GM19239 (cell line): ENCODE measurements at regions not wholly inside any gene's neighbourhood (a gene's known extent, or its start where the extent isn't known, plus 50 kb on each side); places are given as distances from the start of the nearest gene placed in this dataset.

Experiments used
- DNase-seq: peaks from one replicate; pipeline ENCODE4 v3.0.0; 2011; ENCODE audit warnings: low spot score; ENCODE audit not compliant: insufficient read length
- FAIRE-seq: peaks from 2 replicates; lab custom pipeline; 2011; peaks lifted over from hg19 to GRCh38; lab: Jason Lieb, UNC

GRCh38 chr10:113285305-113285704, 267.5 kb upstream of the HABP2 start:
- FAIRE-seq (no peak), DNase-seq (no peak)

DNA sequence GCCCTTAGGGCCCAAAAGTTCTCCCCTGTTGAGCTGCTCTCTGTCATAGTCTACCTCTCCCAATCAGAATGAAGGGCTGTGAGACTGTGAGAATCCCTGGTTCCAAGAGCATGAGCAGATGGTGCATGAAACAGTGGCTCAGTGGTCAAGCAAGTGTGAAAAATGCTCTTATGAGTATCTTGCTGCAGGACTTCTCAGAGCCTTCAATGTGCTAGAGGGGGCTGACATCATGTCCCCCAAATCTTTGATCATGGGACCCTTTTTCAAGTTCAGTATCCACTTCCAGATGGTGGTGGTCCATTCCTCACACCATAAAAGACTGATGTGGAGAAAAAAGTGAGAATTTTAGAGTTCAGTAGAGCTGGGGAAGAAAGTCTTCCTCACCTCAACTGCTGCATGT, 265.3 kb upstream of the HABP2 start:
- no peak for DNase-seq
- no peak for FAIRE-seq

DNA sequence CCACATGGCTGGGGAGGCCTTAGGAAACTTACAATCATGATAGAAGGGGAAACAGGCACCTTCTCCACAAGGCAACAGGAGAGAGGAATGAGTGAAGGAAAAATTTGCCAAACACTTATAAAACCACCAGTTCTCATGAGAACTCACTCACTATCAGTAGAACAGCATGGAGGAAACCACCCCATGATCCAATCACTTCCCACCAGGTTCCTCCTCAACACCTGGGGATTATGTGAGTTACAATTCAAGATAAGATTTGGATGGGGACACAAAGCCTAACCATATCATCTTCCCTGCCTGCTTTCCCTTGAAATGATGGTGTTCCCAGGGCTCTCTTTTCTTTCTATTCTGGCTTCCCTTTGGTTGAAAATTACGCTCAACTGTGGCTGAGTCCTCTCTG, 262.7 kb upstream of the HABP2 start:
- no peak for FAIRE-seq
- DNase-seq: no peak

GRCh38 chr10:113291413-113291812, 261.4 kb upstream of the HABP2 start:
- no peak for FAIRE-seq

DNA sequence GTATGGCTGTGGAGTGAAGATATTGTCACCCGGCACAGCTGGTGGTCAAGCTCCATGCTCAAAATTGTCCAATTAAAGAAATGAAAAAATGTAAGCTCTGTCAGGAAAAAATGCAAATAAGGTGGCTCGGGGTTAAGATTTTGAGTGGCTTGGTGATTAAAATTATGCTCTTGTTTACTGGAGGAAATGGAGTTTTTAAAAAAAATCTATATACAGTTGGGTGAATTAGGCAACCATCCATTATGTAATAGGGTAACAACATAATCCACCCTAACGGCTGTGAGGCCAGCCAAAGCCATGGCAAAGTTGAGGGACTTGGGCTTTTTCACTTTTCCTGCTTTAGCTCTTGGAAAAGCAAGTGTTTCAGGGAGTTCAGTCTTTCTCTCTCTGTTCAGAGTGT, 260.8 kb upstream of the HABP2 start:
- FAIRE-seq: no peak

More at GRCh38 chr10:113291413-113291812, 261.4 kb upstream of the HABP2 start:
- DNase-seq: no peak

GRCh38 chr10:113292743-113293142, 260.1 kb upstream of the HABP2 start:
- no peak for DNase-seq
- no peak for FAIRE-seq

More for the DNA sequence above, 260.8 kb upstream of the HABP2 start:
- DNase-seq: no peak

DNA sequence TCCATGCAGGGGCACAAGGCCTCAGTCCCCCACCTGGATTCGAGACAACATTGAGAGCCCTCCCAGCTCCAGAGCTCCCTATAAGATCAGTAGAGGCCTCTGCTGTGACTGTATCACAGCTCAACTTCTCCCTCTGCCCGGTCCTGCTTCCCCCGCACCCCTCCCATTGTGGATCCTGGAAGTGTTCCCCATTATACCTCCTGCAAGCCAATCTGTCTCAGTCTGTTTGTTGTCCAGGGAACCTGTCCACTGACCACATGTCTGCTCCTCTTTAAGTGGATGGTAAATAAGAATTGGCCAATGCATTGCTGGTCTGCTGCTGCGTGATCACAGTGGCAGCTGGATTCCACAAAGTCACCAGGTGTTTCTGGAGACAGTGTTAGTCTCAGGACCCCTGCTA, 259.7 kb upstream of the HABP2 start:
- FAIRE-seq: no peak
- no peak for DNase-seq

DNA sequence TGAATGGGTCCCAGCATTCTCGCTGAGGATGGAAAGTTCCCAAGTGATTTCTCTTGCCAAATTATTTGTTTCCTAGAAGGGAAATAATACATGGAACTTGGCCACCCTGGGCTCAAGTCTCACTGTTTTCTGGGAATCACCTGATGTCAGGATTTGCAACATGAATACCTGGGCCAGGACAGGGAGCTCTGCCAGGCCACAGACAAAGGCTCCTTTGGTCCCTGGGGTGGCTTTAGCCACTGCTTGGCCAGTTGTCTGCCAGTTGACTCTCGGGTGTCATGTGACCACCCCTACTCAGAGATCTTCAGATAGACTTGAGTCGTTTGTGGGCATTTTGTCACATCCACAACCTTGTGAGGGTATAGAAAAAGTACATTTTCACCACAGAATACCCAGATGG, 258.0 kb upstream of the HABP2 start:
- no peak for FAIRE-seq
- DNase-seq: no peak

DNA sequence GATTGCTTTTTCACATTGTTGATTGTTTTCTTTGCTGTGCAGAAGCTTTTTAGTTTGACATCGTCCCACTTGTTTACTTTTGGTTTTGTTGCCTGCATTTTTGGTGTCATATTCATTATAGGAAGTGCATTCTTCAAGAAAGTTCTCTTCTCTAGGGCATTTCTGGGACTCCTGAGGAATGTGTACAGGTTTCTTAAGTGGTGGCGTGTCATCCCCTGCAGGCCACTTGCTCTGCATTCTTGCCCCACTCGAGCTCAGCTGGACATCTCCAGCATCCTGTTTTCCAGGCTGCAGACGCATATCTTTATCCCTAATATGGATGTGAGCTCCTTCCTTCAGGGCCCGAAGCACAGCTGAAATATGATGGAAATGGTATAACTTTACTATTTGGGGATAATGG, 255.6 kb upstream of the HABP2 start:
- no peak for DNase-seq
- no peak for FAIRE-seq

GRCh38 chr10:113298616-113299015, 254.2 kb upstream of the HABP2 start:
- no peak for DNase-seq
- no peak for FAIRE-seq

- FAIRE-seq (no peak), DNase-seq (no peak)
Measured at GRCh38 chr10:113300201-113300600, 252.7 kb upstream of the HABP2 start.

- FAIRE-seq (peak; percentile 23), DNase-seq (no peak)
Measured at GRCh38 chr10:113300617-113301016, 252.2 kb upstream of the HABP2 start.

DNA sequence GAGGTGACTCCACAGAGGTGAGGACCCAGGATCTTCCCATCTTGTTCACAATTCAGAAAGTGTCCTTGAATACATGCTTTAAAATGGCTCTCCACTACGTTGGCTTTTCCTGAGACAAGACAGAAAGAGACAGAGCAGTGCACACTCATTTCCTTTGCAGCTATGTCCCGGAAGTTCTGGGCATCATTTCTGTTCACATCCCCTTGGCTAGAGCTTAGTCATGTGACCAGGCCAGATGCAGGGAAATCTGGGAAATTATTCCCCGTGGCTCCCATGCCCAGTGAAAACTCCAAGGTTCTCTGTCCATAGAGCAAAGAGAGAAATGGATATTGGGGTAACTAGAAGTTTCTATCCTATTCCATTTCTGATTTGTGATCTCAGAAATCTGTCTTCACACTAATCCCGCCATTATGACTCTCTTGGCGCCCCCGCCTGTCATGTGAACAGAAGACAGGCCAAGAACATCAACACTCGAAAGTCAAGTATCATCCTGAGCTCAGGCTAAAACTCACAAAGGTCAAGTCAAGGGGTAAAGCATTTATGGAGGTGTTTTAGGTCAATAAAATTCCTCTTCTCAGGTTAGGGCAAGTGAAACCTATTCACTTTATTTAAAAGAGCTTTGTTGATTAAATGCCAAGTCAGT, 251.4 kb upstream of the HABP2 start:
- FAIRE-seq (no peak), DNase-seq (no peak)

- no peak for FAIRE-seq
- DNase-seq: no peak
Measured at GRCh38 chr10:113302062-113302461, 250.8 kb upstream of the HABP2 start.

DNA sequence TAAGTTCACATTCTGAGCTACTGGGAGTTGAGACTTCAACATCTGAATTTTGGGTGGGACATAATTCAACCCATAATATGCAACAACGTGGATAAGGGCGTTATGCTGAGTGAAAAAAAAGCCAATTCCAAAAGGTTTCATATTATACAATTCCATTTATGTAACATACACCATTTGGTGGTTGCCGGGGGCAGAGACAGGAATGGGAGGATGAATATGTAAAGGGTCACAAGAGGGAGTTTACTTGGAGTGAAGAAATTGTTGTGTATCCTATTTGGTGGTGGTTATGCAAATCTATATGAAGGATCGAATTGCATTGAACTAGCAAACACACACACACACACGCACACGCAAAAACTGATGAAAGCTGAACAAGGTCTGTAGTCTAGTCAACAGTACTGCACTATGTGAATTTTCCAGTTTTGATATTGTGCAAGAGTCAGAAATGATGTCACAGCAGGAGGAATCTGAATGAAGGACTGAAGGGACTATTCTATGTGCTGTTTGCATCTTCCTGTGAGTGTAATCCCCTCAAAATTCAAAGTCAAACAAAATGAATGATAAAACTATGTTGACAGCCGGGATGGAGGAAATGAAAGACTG, 249.2 kb upstream of the HABP2 start:
- DNase-seq: no peak
- FAIRE-seq: no peak

DNA sequence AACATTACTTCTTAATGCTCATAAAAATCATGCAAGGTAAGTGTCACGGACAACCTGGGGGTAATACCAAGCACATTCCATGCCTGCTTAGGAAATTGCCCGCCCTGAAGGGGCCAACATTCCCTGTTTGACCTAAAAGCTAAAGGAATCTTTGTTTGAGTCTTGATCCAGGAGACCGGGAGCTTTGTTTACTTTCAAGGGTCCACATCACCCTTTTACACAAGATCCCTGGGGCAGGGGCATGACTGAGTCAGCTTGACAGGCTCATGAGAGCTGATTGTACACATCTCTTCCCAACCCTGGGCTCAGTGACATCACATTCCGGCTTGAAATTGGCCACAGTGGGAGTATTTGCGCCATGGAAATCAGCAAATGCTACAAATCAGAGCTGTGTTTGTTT, 248.1 kb upstream of the HABP2 start:
- FAIRE-seq: no peak
- no peak for DNase-seq

GRCh38 chr10:113305871-113306270, 247.0 kb upstream of the HABP2 start:
- DNase-seq: no peak
- FAIRE-seq: no peak

- DNase-seq (no peak), FAIRE-seq (no peak)
Measured at GRCh38 chr10:113309791-113310190, 243.1 kb upstream of the HABP2 start.

- no peak for FAIRE-seq
- DNase-seq: no peak
Measured at GRCh38 chr10:113310347-113310746, 242.5 kb upstream of the HABP2 start.

- DNase-seq (no peak), FAIRE-seq (no peak)
Measured at GRCh38 chr10:113313048-113313602, 239.7 kb upstream of the HABP2 start.

- FAIRE-seq: no peak
Measured at GRCh38 chr10:113313722-113314121, 239.1 kb upstream of the HABP2 start.

GRCh38 chr10:113316506-113316905, 236.3 kb upstream of the HABP2 start:
- no peak for FAIRE-seq
- DNase-seq: no peak

More at GRCh38 chr10:113313722-113314121, 239.1 kb upstream of the HABP2 start:
- DNase-seq: no peak
